NCI-H774 (cell line): ENCODE measurements at regions not wholly inside any gene's neighbourhood (a gene's known extent, or its start where the extent isn't known, plus 50 kb on each side); places are given as distances from the start of the nearest gene placed in this dataset.

ENCODE experiments used
- DNase-seq: peaks from one replicate; lab custom pipeline; 2025; lab: John Stamatoyannopoulos, UW

- no peak for DNase-seq
Observed at GRCh38 chr9:7394002-7394774, 405.4 kb downstream of the DMAC1 start.

GRCh38 chr9:7392148-7392547 lies 407.4 kb downstream of the DMAC1 start:
- no peak for DNase-seq

GRCh38 chr9:7388755-7389154 lies 410.8 kb downstream of the DMAC1 start:
- DNase-seq: no peak

- DNase-seq: no peak
Observed at GRCh38 chr9:7387840-7388239, 411.7 kb downstream of the DMAC1 start.

- DNase-seq: no peak
Observed at GRCh38 chr9:7382304-7382703, 417.3 kb downstream of the DMAC1 start.

GRCh38 chr9:7377489-7377888 lies 422.1 kb downstream of the DMAC1 start:
- DNase-seq: no peak

- DNase-seq: no peak
Observed at GRCh38 chr9:7376833-7377232, 422.7 kb downstream of the DMAC1 start.

- DNase-seq: no peak
Observed at GRCh38 chr9:7376213-7376612, 423.4 kb downstream of the DMAC1 start.

- DNase-seq: peak; percentile 65
Observed at GRCh38 chr9:7375013-7375511, 424.5 kb downstream of the DMAC1 start.

GRCh38 chr9:7370988-7371387 lies 428.6 kb downstream of the DMAC1 start:
- no peak for DNase-seq

- no peak for DNase-seq
Observed at GRCh38 chr9:7370381-7370780, 429.2 kb downstream of the DMAC1 start.

- DNase-seq: no peak
Observed at GRCh38 chr9:7369384-7369821, 430.2 kb downstream of the DMAC1 start.

- no peak for DNase-seq
Observed at GRCh38 chr9:7368410-7369292, 430.9 kb downstream of the DMAC1 start.

GRCh38 chr9:7367726-7368125 lies 431.9 kb downstream of the DMAC1 start:
- no peak for DNase-seq

- no peak for DNase-seq
Observed at GRCh38 chr9:7366121-7366520, 433.5 kb downstream of the DMAC1 start.

GRCh38 chr9:7363777-7364477 lies 435.7 kb downstream of the DMAC1 start:
- no peak for DNase-seq

GRCh38 chr9:7360513-7360912 lies 439.1 kb downstream of the DMAC1 start:
- no peak for DNase-seq

- no peak for DNase-seq
Observed at GRCh38 chr9:7358876-7359275, 440.7 kb downstream of the DMAC1 start.

GRCh38 chr9:7354704-7355103 lies 444.9 kb downstream of the DMAC1 start:
- no peak for DNase-seq

GRCh38 chr9:7348692-7349091 lies 450.9 kb downstream of the DMAC1 start:
- DNase-seq: no peak

- DNase-seq: no peak
Observed at GRCh38 chr9:7347556-7347955, 452.0 kb downstream of the DMAC1 start.

- DNase-seq: no peak
Observed at GRCh38 chr9:7346144-7346543, 453.4 kb downstream of the DMAC1 start.
